ENCODE measurements at regions not wholly inside any gene's neighbourhood (a gene's known extent, or its start where the extent isn't known, plus 50 kb on each side); places are given as distances from the start of the nearest gene placed in this dataset.

- H3K4me1 ChIP-seq, result no peaks in the 10 kb centered on the region
- intact Hi-C loops (cut with DNase I), result no loop called here
- no peaks in the 10 kb centered on the region for H3K36me3 ChIP-seq
- peak in 1 of 2 donors; percentile 56 for DNase-seq (ENCODE audit: low spot score in 2 of 2)
- no peak overlapping the region for H3K27ac ChIP-seq
- H3K9me3 ChIP-seq, result no peaks in the 10 kb centered on the region
- no peaks in the 10 kb centered on the region for H3K27me3 ChIP-seq
- H3K4me3 ChIP-seq, result no peak overlapping the region
- TF ChIP-seq, protein P1, sequence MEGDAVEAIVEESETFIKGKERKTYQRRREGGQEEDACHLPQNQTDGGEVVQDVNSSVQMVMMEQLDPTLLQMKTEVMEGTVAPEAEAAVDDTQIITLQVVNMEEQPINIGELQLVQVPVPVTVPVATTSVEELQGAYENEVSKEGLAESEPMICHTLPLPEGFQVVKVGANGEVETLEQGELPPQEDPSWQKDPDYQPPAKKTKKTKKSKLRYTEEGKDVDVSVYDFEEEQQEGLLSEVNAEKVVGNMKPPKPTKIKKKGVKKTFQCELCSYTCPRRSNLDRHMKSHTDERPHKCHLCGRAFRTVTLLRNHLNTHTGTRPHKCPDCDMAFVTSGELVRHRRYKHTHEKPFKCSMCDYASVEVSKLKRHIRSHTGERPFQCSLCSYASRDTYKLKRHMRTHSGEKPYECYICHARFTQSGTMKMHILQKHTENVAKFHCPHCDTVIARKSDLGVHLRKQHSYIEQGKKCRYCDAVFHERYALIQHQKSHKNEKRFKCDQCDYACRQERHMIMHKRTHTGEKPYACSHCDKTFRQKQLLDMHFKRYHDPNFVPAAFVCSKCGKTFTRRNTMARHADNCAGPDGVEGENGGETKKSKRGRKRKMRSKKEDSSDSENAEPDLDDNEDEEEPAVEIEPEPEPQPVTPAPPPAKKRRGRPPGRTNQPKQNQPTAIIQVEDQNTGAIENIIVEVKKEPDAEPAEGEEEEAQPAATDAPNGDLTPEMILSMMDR (IDR thresholded peaks at IDR 0.05), result no peak
These were observed 60.9 kb upstream of the MYEOV start for GRCh38 chr11:69232821-69233743.

DNA sequence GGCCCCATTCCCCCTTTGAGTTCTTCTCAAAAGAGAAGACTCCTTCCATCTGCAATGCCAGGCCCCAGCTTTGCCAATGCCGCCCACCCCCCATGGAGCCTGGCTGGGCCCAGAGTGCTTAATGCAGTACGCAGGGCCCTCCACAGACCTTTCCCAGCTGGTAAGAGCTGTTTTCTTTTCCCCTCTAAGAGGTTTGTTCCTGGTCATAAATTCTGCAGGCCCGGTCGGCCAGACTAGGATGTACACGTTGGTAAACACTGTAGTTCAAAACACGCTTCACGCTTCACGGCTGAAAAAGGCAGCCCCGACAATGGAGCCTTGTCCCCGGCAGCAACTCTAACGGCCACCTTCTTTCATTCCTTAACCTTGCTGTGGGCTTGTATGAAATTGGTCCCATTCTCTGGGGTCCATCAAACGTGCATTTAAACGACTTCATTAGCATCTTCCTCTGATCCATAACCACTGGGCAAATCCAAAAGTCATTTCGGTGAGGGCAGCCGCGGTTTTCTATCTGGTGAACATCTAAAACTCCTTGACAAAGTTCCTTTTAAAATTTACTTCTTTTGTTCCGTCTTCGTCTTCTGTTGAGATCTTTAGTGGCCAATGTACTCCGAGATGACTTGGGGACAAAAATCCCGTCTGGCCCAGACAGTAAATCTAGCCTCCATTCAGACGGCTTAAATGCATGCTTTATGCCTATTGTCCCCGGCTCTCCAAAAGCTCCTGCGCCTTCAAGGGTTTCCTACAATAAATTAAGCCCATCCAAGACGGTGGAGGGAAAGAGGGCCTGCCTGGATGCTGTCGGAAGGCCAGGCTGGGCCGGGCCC lies 60.0 kb upstream of the MYEOV start:
- Histone ChIP-seq H3K4me1 (no peaks in the 10 kb centered on the region), H3K27ac (no peak overlapping the region), H3K4me3 (no peak overlapping the region), H3K27me3 (no peaks in the 10 kb centered on the region), H3K9me3 (no peaks in the 10 kb centered on the region), H3K36me3 (no peaks in the 10 kb centered on the region)
- intact Hi-C loops (cut with DNase I), result no loop called here
- TF ChIP-seq, protein P1 (IDR thresholded peaks at IDR 0.05), result no peak
- DNase-seq (ENCODE audit: low spot score in 2 of 2), result peak in 1 of 2 donors; percentile 40

- H3K9me3 ChIP-seq, result no peaks in the 10 kb centered on the region
- TF ChIP-seq, protein P1 (IDR thresholded peaks at IDR 0.05), result no peak
- H3K4me3 ChIP-seq, result no peak overlapping the region
- peak in 1 of 2 donors; percentile 55 for DNase-seq (ENCODE audit: low spot score in 2 of 2)
- H3K27ac ChIP-seq, result no peak overlapping the region
- intact Hi-C loops (cut with DNase I), result no loop called here
- no peaks in the 10 kb centered on the region for H3K4me1 ChIP-seq
- H3K27me3 ChIP-seq, result no peaks in the 10 kb centered on the region
- H3K36me3 ChIP-seq, result no peaks in the 10 kb centered on the region
These were observed 58.9 kb upstream of the MYEOV start for GRCh38 chr11:69234740-69235710.

GRCh38 chr11:69238573-69239351 lies 55.2 kb upstream of the MYEOV start:
- TF ChIP-seq, protein P1 (IDR thresholded peaks at IDR 0.05), result no peak
- no peaks in the 10 kb centered on the region for H3K36me3 ChIP-seq
- H3K9me3 ChIP-seq, result no peaks in the 10 kb centered on the region
- H3K4me3 ChIP-seq, result no peak overlapping the region
- no peak for DNase-seq (ENCODE audit: low spot score in 2 of 2)
- no peaks in the 10 kb centered on the region for H3K4me1 ChIP-seq
- H3K27me3 ChIP-seq, result no peaks in the 10 kb centered on the region
- intact Hi-C loops (cut with DNase I), result no loop called here
- no peak overlapping the region for H3K27ac ChIP-seq

Measured in ascending aorta (tissue), 2 donors.